ENCODE measurements at regions not wholly inside any gene's neighbourhood (a gene's known extent, or its start where the extent isn't known, plus 50 kb on each side); places are given as distances from the start of the nearest gene placed in this dataset.

DNA sequence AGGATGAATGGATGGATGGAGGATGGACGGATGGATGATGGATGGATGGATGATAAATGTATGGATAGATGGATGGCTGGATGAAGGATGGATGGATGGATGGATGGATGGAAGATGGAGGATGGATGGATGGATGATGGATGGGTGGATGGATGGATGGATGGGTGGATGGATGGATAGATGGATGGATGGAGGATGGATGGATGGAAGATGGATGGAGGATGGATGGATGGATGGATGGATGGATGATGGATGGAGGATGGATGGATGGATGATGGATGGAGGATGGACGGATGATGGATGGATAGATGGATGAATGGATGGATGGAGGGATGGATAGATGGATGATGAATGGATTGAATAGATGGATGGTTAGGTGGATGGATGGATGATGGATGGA lies 210.6 kb upstream of the IGF1R start:
- Mint-ChIP-seq H3K9me3 (ENCODE audit: insufficient read depth) (no peaks in the 10 kb centered on the region), H3K4me1 (peaks cover 4% of the 10 kb centered on the region), H3K27me3 (peaks cover 3% of the 10 kb centered on the region), H3K4me3 (no peak overlapping the region), H3K27ac (no peak overlapping the region)
- no peak for TF ChIP-seq EZH2 (IDR thresholded peaks at IDR 0.05; ENCODE audit: borderline replicate concordance, insufficient read depth, low read depth, low read length, poor library complexity, severe bottlenecking)
- TF ChIP-seq, protein P1, sequence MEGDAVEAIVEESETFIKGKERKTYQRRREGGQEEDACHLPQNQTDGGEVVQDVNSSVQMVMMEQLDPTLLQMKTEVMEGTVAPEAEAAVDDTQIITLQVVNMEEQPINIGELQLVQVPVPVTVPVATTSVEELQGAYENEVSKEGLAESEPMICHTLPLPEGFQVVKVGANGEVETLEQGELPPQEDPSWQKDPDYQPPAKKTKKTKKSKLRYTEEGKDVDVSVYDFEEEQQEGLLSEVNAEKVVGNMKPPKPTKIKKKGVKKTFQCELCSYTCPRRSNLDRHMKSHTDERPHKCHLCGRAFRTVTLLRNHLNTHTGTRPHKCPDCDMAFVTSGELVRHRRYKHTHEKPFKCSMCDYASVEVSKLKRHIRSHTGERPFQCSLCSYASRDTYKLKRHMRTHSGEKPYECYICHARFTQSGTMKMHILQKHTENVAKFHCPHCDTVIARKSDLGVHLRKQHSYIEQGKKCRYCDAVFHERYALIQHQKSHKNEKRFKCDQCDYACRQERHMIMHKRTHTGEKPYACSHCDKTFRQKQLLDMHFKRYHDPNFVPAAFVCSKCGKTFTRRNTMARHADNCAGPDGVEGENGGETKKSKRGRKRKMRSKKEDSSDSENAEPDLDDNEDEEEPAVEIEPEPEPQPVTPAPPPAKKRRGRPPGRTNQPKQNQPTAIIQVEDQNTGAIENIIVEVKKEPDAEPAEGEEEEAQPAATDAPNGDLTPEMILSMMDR (IDR thresholded peaks at IDR 0.05), result no peak
- intact Hi-C loops (cut with micrococcal nuclease), result no loop called here
- H3K4me1 ChIP-seq (ENCODE audit: control insufficient read depth in 2 of 2, insufficient read depth in 2 of 2, low read length in 2 of 2), result no peaks in the 10 kb centered on the region
- no peaks in the 10 kb centered on the region for H3K79me2 ChIP-seq (ENCODE audit: control insufficient read depth, insufficient read depth, low read length)
- WGBS (ENCODE audit: insufficient coverage), result 96% methylated on average over 2 of the region's 2 CpGs
- no peak overlapping the region for H3K4me3 ChIP-seq (ENCODE audit: control extremely low read depth in 1 of 5, extremely low read depth in 1 of 5, insufficient read depth in 1 of 5, low read depth in 2 of 5, low read length in 4 of 5)
- DNase-seq, result no peak
- H3K27me3 ChIP-seq (replicated peaks in 1 of 4; ENCODE audit: control extremely low read depth in 1 of 4, control insufficient read depth in 3 of 4, insufficient read depth in 4 of 4, low read length in 3 of 4), result peaks cover 0 to 2% (median 0%) of the 10 kb centered on the region in 4 experiments
- H3K9ac ChIP-seq (ENCODE audit: low read length), result no peak overlapping the region
- no peak for ATAC-seq (ENCODE audit: low read depth)
- no peak overlapping the region for H3K27ac ChIP-seq (ENCODE audit: low read length in 2 of 2)
- no peak overlapping the region for H2AFZ ChIP-seq (ENCODE audit: insufficient read depth, low read depth, low read length, poor library complexity, severe bottlenecking)
- no peaks in the 10 kb centered on the region for H3K36me3 ChIP-seq (replicated peaks in 1 of 2; ENCODE audit: control extremely low read depth in 1 of 2, control insufficient read depth in 1 of 2, extremely low read depth in 1 of 2, insufficient read depth in 2 of 2, low read length in 1 of 2)
- H4K20me1 ChIP-seq (ENCODE audit: control insufficient read depth, insufficient read depth, low read length, poor library complexity, severe bottlenecking), result no peaks in the 10 kb centered on the region
- ChIA-PET CTCF (no interaction called here), POLR2A (no interaction called here)
- H3K4me2 ChIP-seq (replicated peaks; ENCODE audit: low read depth, low read length, poor library complexity, severe bottlenecking), result no peak overlapping the region
- peaks cover 0 to 6% (median 0%) of the 10 kb centered on the region in 3 donors for H3K9me3 ChIP-seq (ENCODE audit: control extremely low read depth in 1 of 3, control insufficient read depth in 2 of 3, insufficient read depth in 1 of 3, low read length in 2 of 3)

DNA sequence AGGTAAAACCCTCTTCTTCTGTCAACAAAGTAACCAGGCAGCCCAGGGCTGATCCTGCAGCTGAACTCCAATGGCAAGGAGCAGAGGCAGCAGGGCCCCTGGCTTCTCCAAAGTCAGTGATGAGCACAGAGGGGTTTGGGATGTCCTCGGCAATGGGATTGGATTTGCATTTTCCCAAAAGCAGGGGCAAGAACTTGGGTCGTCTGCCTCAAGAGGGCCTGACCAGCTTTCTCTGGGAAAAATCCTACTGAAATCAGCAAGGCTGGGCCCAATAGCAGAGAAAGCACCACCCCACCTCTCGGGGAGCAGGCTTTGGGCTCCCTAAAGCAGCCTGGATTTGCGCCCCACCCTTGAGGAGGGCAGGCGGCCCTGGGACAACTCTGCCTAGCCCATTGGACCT lies 210.0 kb upstream of the IGF1R start:
- H3K9me3 Mint-ChIP-seq (ENCODE audit: insufficient read depth), result no peaks in the 10 kb centered on the region
- H3K4me1 Mint-ChIP-seq, result peaks cover 4% of the 10 kb centered on the region
- no peaks in the 10 kb centered on the region for H3K79me2 ChIP-seq (ENCODE audit: control insufficient read depth, insufficient read depth, low read length)
- TF ChIP-seq EZH2 (IDR thresholded peaks at IDR 0.05; ENCODE audit: borderline replicate concordance, insufficient read depth, low read depth, low read length, poor library complexity, severe bottlenecking), result no peak
- TF ChIP-seq, protein P1 (IDR thresholded peaks at IDR 0.05), result no peak
- ChIA-PET CTCF (no interaction called here), POLR2A (no interaction called here)
- no peaks in the 10 kb centered on the region for H4K20me1 ChIP-seq (ENCODE audit: control insufficient read depth, insufficient read depth, low read length, poor library complexity, severe bottlenecking)
- no peaks in the 10 kb centered on the region for H3K4me1 ChIP-seq (ENCODE audit: control insufficient read depth in 2 of 2, insufficient read depth in 2 of 2, low read length in 2 of 2)
- H3K36me3 ChIP-seq (replicated peaks in 1 of 2; ENCODE audit: control extremely low read depth in 1 of 2, control insufficient read depth in 1 of 2, extremely low read depth in 1 of 2, insufficient read depth in 2 of 2, low read length in 1 of 2), result no peaks in the 10 kb centered on the region
- no peak overlapping the region for H3K27ac ChIP-seq (ENCODE audit: low read length in 2 of 2)
- H3K27me3 Mint-ChIP-seq, result peaks cover 3% of the 10 kb centered on the region
- H3K9ac ChIP-seq (ENCODE audit: low read length), result no peak overlapping the region
- H3K27ac Mint-ChIP-seq, result no peak overlapping the region
- no peak overlapping the region for H3K4me3 ChIP-seq (ENCODE audit: control extremely low read depth in 1 of 5, extremely low read depth in 1 of 5, insufficient read depth in 1 of 5, low read depth in 2 of 5, low read length in 4 of 5)
- peaks cover 0 to 2% (median 0%) of the 10 kb centered on the region in 4 experiments for H3K27me3 ChIP-seq (replicated peaks in 1 of 4; ENCODE audit: control extremely low read depth in 1 of 4, control insufficient read depth in 3 of 4, insufficient read depth in 4 of 4, low read length in 3 of 4)
- no peak overlapping the region for H3K4me2 ChIP-seq (replicated peaks; ENCODE audit: low read depth, low read length, poor library complexity, severe bottlenecking)
- ATAC-seq (ENCODE audit: low read depth), result no peak
- intact Hi-C loops (cut with micrococcal nuclease), result no loop called here
- H2AFZ ChIP-seq (ENCODE audit: insufficient read depth, low read depth, low read length, poor library complexity, severe bottlenecking), result no peak overlapping the region
- WGBS (ENCODE audit: insufficient coverage), result 93% methylated on average over 5 of the region's 5 CpGs
- H3K4me3 Mint-ChIP-seq, result no peak overlapping the region
- no peak for DNase-seq
- peaks cover 0 to 6% (median 0%) of the 10 kb centered on the region in 3 donors for H3K9me3 ChIP-seq (ENCODE audit: control extremely low read depth in 1 of 3, control insufficient read depth in 2 of 3, insufficient read depth in 1 of 3, low read length in 2 of 3)
